ENCODE measurements at regions not wholly inside any gene's neighbourhood (a gene's known extent, or its start where the extent isn't known, plus 50 kb on each side); places are given as distances from the start of the nearest gene placed in this dataset.

DNA sequence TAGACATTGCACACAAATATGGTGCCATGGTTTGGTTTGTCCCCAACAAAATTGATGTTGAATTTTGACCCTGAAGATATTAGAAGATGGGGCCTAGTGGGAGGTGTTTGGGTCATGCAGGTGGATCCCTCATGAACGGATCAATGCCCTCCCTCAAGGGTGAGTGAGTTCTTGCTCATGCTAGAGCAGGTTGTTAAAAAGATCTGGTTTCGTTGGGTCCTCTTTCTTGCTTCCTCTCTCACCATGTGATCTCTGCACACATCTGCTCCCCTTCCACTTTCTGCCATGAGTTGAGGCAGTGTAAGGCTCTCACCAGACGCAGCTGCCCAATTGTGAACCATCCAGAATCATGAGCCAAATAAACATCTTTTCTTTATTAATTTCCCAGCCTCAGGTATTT, 87.8 kb upstream of the MDFIC2 start:
- Mint-ChIP-seq H3K4me1 (ENCODE audit: low read depth) (no peaks in the 10 kb centered on the region), H3K27ac (ENCODE audit: unreplicated experiment) (no peak overlapping the region), H3K4me3 (ENCODE audit: unreplicated experiment) (no peak overlapping the region), H3K36me3 (ENCODE audit: low read depth) (no peaks in the 10 kb centered on the region), H3K9me3 (ENCODE audit: low read depth) (peaks cover 4% of the 10 kb centered on the region), H3K27me3 (ENCODE audit: low read depth) (peaks cover 21% of the 10 kb centered on the region)
- TF ChIP-seq, protein P1, sequence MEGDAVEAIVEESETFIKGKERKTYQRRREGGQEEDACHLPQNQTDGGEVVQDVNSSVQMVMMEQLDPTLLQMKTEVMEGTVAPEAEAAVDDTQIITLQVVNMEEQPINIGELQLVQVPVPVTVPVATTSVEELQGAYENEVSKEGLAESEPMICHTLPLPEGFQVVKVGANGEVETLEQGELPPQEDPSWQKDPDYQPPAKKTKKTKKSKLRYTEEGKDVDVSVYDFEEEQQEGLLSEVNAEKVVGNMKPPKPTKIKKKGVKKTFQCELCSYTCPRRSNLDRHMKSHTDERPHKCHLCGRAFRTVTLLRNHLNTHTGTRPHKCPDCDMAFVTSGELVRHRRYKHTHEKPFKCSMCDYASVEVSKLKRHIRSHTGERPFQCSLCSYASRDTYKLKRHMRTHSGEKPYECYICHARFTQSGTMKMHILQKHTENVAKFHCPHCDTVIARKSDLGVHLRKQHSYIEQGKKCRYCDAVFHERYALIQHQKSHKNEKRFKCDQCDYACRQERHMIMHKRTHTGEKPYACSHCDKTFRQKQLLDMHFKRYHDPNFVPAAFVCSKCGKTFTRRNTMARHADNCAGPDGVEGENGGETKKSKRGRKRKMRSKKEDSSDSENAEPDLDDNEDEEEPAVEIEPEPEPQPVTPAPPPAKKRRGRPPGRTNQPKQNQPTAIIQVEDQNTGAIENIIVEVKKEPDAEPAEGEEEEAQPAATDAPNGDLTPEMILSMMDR (IDR thresholded peaks at IDR 0.05) = no peak
- DNase-seq (ENCODE audit: low spot score) = no peak

GRCh38 chr3:70393881-70394612, 81.6 kb upstream of the MDFIC2 start:
- Mint-ChIP-seq H3K4me1 (ENCODE audit: low read depth) (no peaks in the 10 kb centered on the region), H3K27ac (ENCODE audit: unreplicated experiment) (no peak overlapping the region), H3K27me3 (ENCODE audit: low read depth) (peaks cover 29% of the 10 kb centered on the region), H3K36me3 (ENCODE audit: low read depth) (no peaks in the 10 kb centered on the region), H3K4me3 (ENCODE audit: unreplicated experiment) (no peak overlapping the region), H3K9me3 (ENCODE audit: low read depth) (no peaks in the 10 kb centered on the region)
- TF ChIP-seq, protein P1 (IDR thresholded peaks at IDR 0.05) = no peak
- no peak for DNase-seq (ENCODE audit: low spot score)

GRCh38 chr3:70392227-70392626, 79.8 kb upstream of the MDFIC2 start:
- no peak overlapping the region for H3K4me3 Mint-ChIP-seq (ENCODE audit: unreplicated experiment)
- DNase-seq (ENCODE audit: low spot score) = no peak
- TF ChIP-seq, protein P1 (IDR thresholded peaks at IDR 0.05) = no peak
- H3K27me3 Mint-ChIP-seq (ENCODE audit: low read depth) = peaks cover 26% of the 10 kb centered on the region
- H3K4me1 Mint-ChIP-seq (ENCODE audit: low read depth) = no peaks in the 10 kb centered on the region
- H3K27ac Mint-ChIP-seq (ENCODE audit: unreplicated experiment) = no peak overlapping the region
- H3K36me3 Mint-ChIP-seq (ENCODE audit: low read depth) = no peaks in the 10 kb centered on the region
- H3K9me3 Mint-ChIP-seq (ENCODE audit: low read depth) = no peaks in the 10 kb centered on the region

DNA sequence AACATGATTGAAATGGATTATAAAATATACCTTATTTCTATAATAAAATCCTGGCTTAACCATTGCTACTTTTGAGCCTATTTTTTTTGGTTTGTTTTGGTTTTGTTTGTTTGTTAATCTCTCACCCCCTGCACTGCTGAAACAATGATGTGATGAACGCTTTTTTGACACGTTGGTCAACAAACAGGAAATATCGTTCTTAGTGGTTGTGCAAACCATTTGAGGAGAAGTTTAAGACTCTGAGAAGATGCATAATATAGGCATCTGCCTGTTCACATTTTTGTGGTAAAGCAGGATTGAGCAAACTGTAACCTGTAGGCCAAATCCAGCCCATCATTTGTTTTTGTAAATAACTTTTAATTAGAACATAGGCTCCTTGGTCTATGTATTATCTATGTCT, 75.5 kb upstream of the MDFIC2 start:
- Mint-ChIP-seq H3K36me3 (ENCODE audit: low read depth) (no peaks in the 10 kb centered on the region), H3K4me3 (ENCODE audit: unreplicated experiment) (no peak overlapping the region), H3K4me1 (ENCODE audit: low read depth) (peaks cover 7% of the 10 kb centered on the region), H3K27me3 (ENCODE audit: low read depth) (peaks cover 12% of the 10 kb centered on the region), H3K27ac (ENCODE audit: unreplicated experiment) (no peak overlapping the region), H3K9me3 (ENCODE audit: low read depth) (no peaks in the 10 kb centered on the region)
- DNase-seq (ENCODE audit: low spot score) = no peak
- TF ChIP-seq, protein P1 (IDR thresholded peaks at IDR 0.05) = no peak

GRCh38 chr3:70386846-70387245, 74.4 kb upstream of the MDFIC2 start:
- H3K27ac Mint-ChIP-seq (ENCODE audit: unreplicated experiment) = no peak overlapping the region
- peaks cover 7% of the 10 kb centered on the region for H3K4me1 Mint-ChIP-seq (ENCODE audit: low read depth)
- no peak for DNase-seq (ENCODE audit: low spot score)
- H3K4me3 Mint-ChIP-seq (ENCODE audit: unreplicated experiment) = no peak overlapping the region
- no peaks in the 10 kb centered on the region for H3K36me3 Mint-ChIP-seq (ENCODE audit: low read depth)
- no peaks in the 10 kb centered on the region for H3K9me3 Mint-ChIP-seq (ENCODE audit: low read depth)
- H3K27me3 Mint-ChIP-seq (ENCODE audit: low read depth) = peaks cover 12% of the 10 kb centered on the region
- TF ChIP-seq, protein P1 (IDR thresholded peaks at IDR 0.05) = no peak
